ENCODE measurements at regions not wholly inside any gene's neighbourhood (a gene's known extent, or its start where the extent isn't known, plus 50 kb on each side); places are given as distances from the start of the nearest gene placed in this dataset.
"Not testable (repeated sequence)": the region's sequence is repeated elsewhere in the genome, so short reads cannot be mapped to it uniquely, and the experiment has no call there.

DNA sequence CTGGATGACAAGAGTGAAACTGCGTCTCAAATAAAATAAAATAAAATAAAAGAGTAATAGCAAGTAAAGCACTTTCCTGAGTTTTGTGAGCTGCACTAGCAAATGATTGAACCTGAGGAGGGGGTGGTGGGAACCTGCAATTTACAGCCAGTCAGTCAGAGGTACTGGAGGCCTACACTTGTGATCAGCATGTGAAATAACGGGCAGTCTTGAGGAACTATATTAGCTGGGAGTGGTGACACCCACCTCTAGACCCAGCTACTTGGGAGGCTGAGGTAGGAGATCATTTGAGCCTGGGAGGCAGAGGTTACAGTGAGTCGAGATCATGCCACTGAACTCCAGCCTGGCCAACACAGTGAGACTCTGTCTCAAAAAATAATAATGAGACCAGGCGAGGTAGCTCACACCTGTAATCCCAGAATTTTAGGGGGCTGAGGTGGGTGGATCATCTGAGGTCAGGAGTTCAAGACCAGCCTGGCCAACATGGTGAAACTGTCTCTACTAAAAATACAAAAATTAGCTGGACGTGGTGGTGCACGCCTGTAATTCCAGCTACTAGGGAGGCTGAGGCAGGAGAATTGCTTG is 537.1 kb upstream of the HTR2C start:
- WGBS (ENCODE audit: low lambda C conversion rate): 27% methylated on average over 3 of the region's 6 CpGs
- Histone ChIP-seq H3K4me3 (replicated peaks in 1 of 3; ENCODE audit: insufficient read depth in 1 of 3, low read depth in 2 of 3, low read length in 3 of 3) (no peak overlapping the region), H3K79me2 (ENCODE audit: insufficient read depth, low read length) (no peaks in the 10 kb centered on the region), H3K9me3 (ENCODE audit: low read length) (no peaks in the 10 kb centered on the region), H3K4me2 (ENCODE audit: low read depth, low read length) (no peak overlapping the region), H3K4me1 (ENCODE audit: insufficient read depth, low read length) (no peaks in the 10 kb centered on the region), H3K9ac (ENCODE audit: insufficient read depth, low read depth, low read length) (no peak overlapping the region), H2AFZ (ENCODE audit: low read length) (no peak overlapping the region), H3K27me3 (ENCODE audit: control insufficient read depth in 1 of 2, insufficient read depth in 2 of 2, low read length in 2 of 2) (no peaks in the 10 kb centered on the region), H3K27ac (ENCODE audit: extremely low read length, insufficient read depth, low read length) (no peak overlapping the region), H4K20me1 (ENCODE audit: insufficient read depth, low read length) (no peaks in the 10 kb centered on the region), H3K36me3 (replicated peaks in 1 of 2; ENCODE audit: control insufficient read depth in 1 of 2, insufficient read depth in 2 of 2, low read length in 2 of 2) (no peaks in the 10 kb centered on the region)
- POLR2A ChIA-PET: no interaction called here
- no TSS peak for BruUV-seq (replicated peaks)
- FAIRE-seq: no peak
- CTCF ChIA-PET (ENCODE audit: low intra/inter-chr PET ratio, low total read pairs): no interaction called here
- no peak for DNase-seq (ENCODE audit: low spot score)
- ATAC-seq: no peak
- in situ Hi-C loops (cut with HindIII; ENCODE audit: extremely low pct_ligation_motif_present, low pct_unique_long_range_greater_than_20kb) (no loop called here), intact Hi-C loops (cut with micrococcal nuclease; ENCODE audit: unreplicated experiment) (no loop called here)
- TF ChIP-seq ZKSCAN5 (CRISPR knock-in tag; IDR thresholded peaks at IDR 0.05): no peak
- TF ChIP-seq ZNF672 (CRISPR knock-in tag; IDR thresholded peaks at IDR 0.05): no peak
- no peak for TF ChIP-seq SRSF4 (IDR thresholded peaks at IDR 0.05; ENCODE audit: low read depth, low read length, poor library complexity, severe bottlenecking)
- TF ChIP-seq ZBTB1 (CRISPR knock-in tag; IDR thresholded peaks at IDR 0.05; ENCODE audit: borderline replicate concordance): no peak
- TF ChIP-seq HDAC1 (CRISPR knock-in tag; IDR thresholded peaks at IDR 0.05): no peak
- no peak for TF ChIP-seq MTA3 (CRISPR knock-in tag; IDR thresholded peaks at IDR 0.05)
- no peak for TF ChIP-seq ZNF451 (CRISPR knock-in tag; IDR thresholded peaks at IDR 0.05)
- no peak for TF ChIP-seq ZNF839 (CRISPR knock-in tag; IDR thresholded peaks at IDR 0.05; ENCODE audit: borderline replicate concordance)
- TF ChIP-seq ZNF337 (CRISPR knock-in tag; IDR thresholded peaks at IDR 0.05; ENCODE audit: borderline replicate concordance, low read depth): no peak
- TF ChIP-seq SOX6 (IDR thresholded peaks at IDR 0.05): no peak
- no peak for TF ChIP-seq SOX6 (CRISPR knock-in tag; IDR thresholded peaks at IDR 0.05)
- no peak for TF ChIP-seq ZNF773 (CRISPR knock-in tag; IDR thresholded peaks at IDR 0.05; ENCODE audit: borderline replicate concordance)
- TF ChIP-seq PAX8 (CRISPR knock-in tag; IDR thresholded peaks at IDR 0.05; ENCODE audit: borderline replicate concordance): no peak
- no peak for TF ChIP-seq ZNF260 (CRISPR knock-in tag; IDR thresholded peaks at IDR 0.05; ENCODE audit: borderline replicate concordance, low read depth)
- no peak for TF ChIP-seq HOXA9 (CRISPR knock-in tag; IDR thresholded peaks at IDR 0.05; ENCODE audit: borderline replicate concordance)

- POLR2A ChIA-PET; CTCF ChIA-PET (ENCODE audit: low intra/inter-chr PET ratio, low total read pairs); H4K20me1 ChIP-seq (ENCODE audit: insufficient read depth, low read length); DNase-seq (ENCODE audit: low spot score); BruUV-seq (replicated peaks); H3K9ac ChIP-seq (ENCODE audit: insufficient read depth, low read depth, low read length); H3K4me2 ChIP-seq (ENCODE audit: low read depth, low read length); H3K9me3 ChIP-seq (ENCODE audit: low read length); H3K36me3 ChIP-seq (replicated peaks in 1 of 2; ENCODE audit: control insufficient read depth in 1 of 2, insufficient read depth in 2 of 2, low read length in 2 of 2); H3K27me3 ChIP-seq (ENCODE audit: control insufficient read depth in 1 of 2, insufficient read depth in 2 of 2, low read length in 2 of 2); H3K4me3 ChIP-seq (replicated peaks in 1 of 3; ENCODE audit: insufficient read depth in 1 of 3, low read depth in 2 of 3, low read length in 3 of 3); H2AFZ ChIP-seq (ENCODE audit: low read length); intact Hi-C loops (cut with micrococcal nuclease; ENCODE audit: unreplicated experiment); FAIRE-seq; H3K79me2 ChIP-seq (ENCODE audit: insufficient read depth, low read length); H3K27ac ChIP-seq (ENCODE audit: extremely low read length, insufficient read depth, low read length); H3K4me1 ChIP-seq (ENCODE audit: insufficient read depth, low read length); in situ Hi-C loops (cut with HindIII; ENCODE audit: extremely low pct_ligation_motif_present, low pct_unique_long_range_greater_than_20kb); ATAC-seq: not testable (repeated sequence)
- 13% methylated on average over 8 of the region's 8 CpGs for WGBS (ENCODE audit: low lambda C conversion rate)
These were observed 542.4 kb upstream of the HTR2C start for GRCh38 chrX:114041470-114041869.

DNA sequence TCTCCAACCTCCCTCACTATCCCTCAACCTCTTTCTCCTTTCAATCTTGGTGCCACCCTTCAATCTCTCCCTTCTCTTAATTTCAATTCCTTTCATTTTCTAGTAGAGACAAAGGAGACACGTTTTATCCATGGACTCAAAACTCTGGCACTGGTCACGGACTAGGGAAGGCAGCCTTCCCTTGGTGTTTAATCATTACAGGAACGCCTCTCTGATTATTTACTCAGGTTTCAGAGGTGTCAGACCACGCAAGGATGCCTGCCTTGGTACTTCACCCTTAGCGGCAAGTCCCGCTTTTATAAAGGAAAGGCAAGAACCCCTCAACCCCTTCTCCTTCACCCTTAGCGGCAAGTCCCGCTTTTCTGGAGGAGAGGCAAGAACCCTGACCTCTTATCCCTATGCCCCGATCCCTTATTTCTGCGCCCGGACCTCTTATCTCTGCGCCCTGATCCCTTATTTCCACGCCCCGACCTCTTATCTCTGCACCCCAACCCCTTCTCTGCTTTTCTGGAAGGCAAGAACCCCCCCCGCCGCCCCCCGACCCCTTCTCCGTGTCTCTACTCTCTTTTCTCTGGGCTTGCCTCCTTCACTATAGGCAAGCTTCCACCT is 543.1 kb upstream of the HTR2C start:
- H3K27me3 ChIP-seq (ENCODE audit: control insufficient read depth in 1 of 2, insufficient read depth in 2 of 2, low read length in 2 of 2); H3K4me1 ChIP-seq (ENCODE audit: insufficient read depth, low read length); H3K4me3 ChIP-seq (replicated peaks in 1 of 3; ENCODE audit: insufficient read depth in 1 of 3, low read depth in 2 of 3, low read length in 3 of 3); DNase-seq (ENCODE audit: low spot score); H3K27ac ChIP-seq (ENCODE audit: extremely low read length, insufficient read depth, low read length); H4K20me1 ChIP-seq (ENCODE audit: insufficient read depth, low read length); BruUV-seq (replicated peaks); H3K36me3 ChIP-seq (replicated peaks in 1 of 2; ENCODE audit: control insufficient read depth in 1 of 2, insufficient read depth in 2 of 2, low read length in 2 of 2); FAIRE-seq; in situ Hi-C loops (cut with HindIII; ENCODE audit: extremely low pct_ligation_motif_present, low pct_unique_long_range_greater_than_20kb); H3K9ac ChIP-seq (ENCODE audit: insufficient read depth, low read depth, low read length); ATAC-seq; POLR2A ChIA-PET; H3K9me3 ChIP-seq (ENCODE audit: low read length); H2AFZ ChIP-seq (ENCODE audit: low read length); intact Hi-C loops (cut with micrococcal nuclease; ENCODE audit: unreplicated experiment); H3K79me2 ChIP-seq (ENCODE audit: insufficient read depth, low read length); CTCF ChIA-PET (ENCODE audit: low intra/inter-chr PET ratio, low total read pairs); H3K4me2 ChIP-seq (ENCODE audit: low read depth, low read length): not testable (repeated sequence)
- 6% methylated on average over 17 of the region's 18 CpGs for WGBS (ENCODE audit: low lambda C conversion rate)
